Astrocyte (in vitro differentiated cells and primary cell): ENCODE measurements at regions not wholly inside any gene's neighbourhood (a gene's known extent, or its start where the extent isn't known, plus 50 kb on each side); places are given as distances from the start of the nearest gene placed in this dataset.

Experiments used
- DNase-seq: peaks from one replicate; pipeline ENCODE4 v3.0.0-alpha.2; 2010; ENCODE audit warnings: low read depth
- FAIRE-seq: peaks from 2 replicates; lab custom pipeline; 2011; peaks lifted over from hg19 to GRCh38; lab: Jason Lieb, UNC
- H2AFZ ChIP-seq: 2 replicates; pipeline ENCODE4 v1.6.0; 2012; ENCODE audit warnings: low read depth, low read length, inconsistent platforms
- H3K27ac ChIP-seq: 2 replicates; pipeline ENCODE4 v1.5.1; 2011; ENCODE audit warnings: low read depth, low read length, inconsistent platforms
- H3K27me3 ChIP-seq: 2 replicates; pipeline ENCODE4 v1.6.0; 2011; ENCODE audit warnings: low read length, inconsistent platforms; ENCODE audit not compliant: insufficient read depth
- H3K36me3 ChIP-seq: 2 replicates; pipeline ENCODE4 v1.5.1; 2011; ENCODE audit warnings: low read length, inconsistent platforms; ENCODE audit not compliant: insufficient read depth
- H3K4me1 ChIP-seq: 2 replicates; pipeline ENCODE4 v1.5.1; 2011; ENCODE audit warnings: low read length, inconsistent platforms; ENCODE audit not compliant: insufficient read depth
- H3K4me2 ChIP-seq: 2 replicates; pipeline ENCODE4 v1.6.0; 2012; ENCODE audit warnings: low read length, inconsistent platforms
- H3K4me3 ChIP-seq: 2 replicates; pipeline ENCODE4 v1.5.1; 2011; ENCODE audit warnings: low read depth, mild to moderate bottlenecking, low read length, inconsistent platforms; ENCODE audit not compliant: insufficient read depth
- H3K79me2 ChIP-seq: 2 replicates; pipeline ENCODE4 v1.6.0; 2012; ENCODE audit warnings: mild to moderate bottlenecking, low read length, inconsistent platforms; ENCODE audit not compliant: insufficient read depth
- H3K9ac ChIP-seq: 2 replicates; pipeline ENCODE4 v1.6.0; 2012; ENCODE audit warnings: mild to moderate bottlenecking, low read length, inconsistent platforms
- H3K9me3 ChIP-seq: 2 replicates; pipeline ENCODE4 v1.5.1; 2012; ENCODE audit warnings: low read depth, mild to moderate bottlenecking, low read length, inconsistent platforms; ENCODE audit not compliant: insufficient read depth
- H4K20me1 ChIP-seq: 2 replicates; pipeline ENCODE4 v1.6.0; 2012; ENCODE audit warnings: low read length, inconsistent platforms; ENCODE audit not compliant: insufficient read depth
- H3K27ac Mint-ChIP-seq: one replicate; pipeline ENCODE4 v1.8.0; 2021; ENCODE audit warnings: mild to moderate bottlenecking, mixed read lengths; ENCODE audit not compliant: unreplicated experiment
- H3K27me3 Mint-ChIP-seq: one replicate; pipeline ENCODE4 v1.8.0; 2021; ENCODE audit warnings: low read depth, mixed read lengths; ENCODE audit not compliant: unreplicated experiment
- H3K36me3 Mint-ChIP-seq: one replicate; pipeline ENCODE4 v1.8.0; 2021; ENCODE audit warnings: low read depth, mixed read lengths; ENCODE audit not compliant: unreplicated experiment
- H3K4me1 Mint-ChIP-seq: one replicate; pipeline ENCODE4 v1.8.0; 2021; ENCODE audit warnings: low read depth, mixed read lengths; ENCODE audit not compliant: unreplicated experiment
- H3K4me3 Mint-ChIP-seq: one replicate; pipeline ENCODE4 v1.8.0; 2021; ENCODE audit warnings: mild to moderate bottlenecking, moderate library complexity, mixed read lengths; ENCODE audit not compliant: unreplicated experiment
- H3K9me3 Mint-ChIP-seq: one replicate; pipeline ENCODE4 v1.8.0; 2021; ENCODE audit warnings: mild to moderate bottlenecking, mixed read lengths; ENCODE audit not compliant: unreplicated experiment
- CTCF ChIP-seq: IDR thresholded peaks from 2 replicates; pipeline ENCODE4 v1.5.1; 2011; ENCODE audit warnings: low read depth, mild to moderate bottlenecking, inconsistent platforms, low read length, moderate library complexity; ENCODE audit not compliant: insufficient read depth
- EZH2 ChIP-seq: IDR thresholded peaks from 2 replicates; pipeline ENCODE4 v1.6.1; 2012; ENCODE audit warnings: mild to moderate bottlenecking, low read length, inconsistent platforms; ENCODE audit not compliant: insufficient read depth

DNA sequence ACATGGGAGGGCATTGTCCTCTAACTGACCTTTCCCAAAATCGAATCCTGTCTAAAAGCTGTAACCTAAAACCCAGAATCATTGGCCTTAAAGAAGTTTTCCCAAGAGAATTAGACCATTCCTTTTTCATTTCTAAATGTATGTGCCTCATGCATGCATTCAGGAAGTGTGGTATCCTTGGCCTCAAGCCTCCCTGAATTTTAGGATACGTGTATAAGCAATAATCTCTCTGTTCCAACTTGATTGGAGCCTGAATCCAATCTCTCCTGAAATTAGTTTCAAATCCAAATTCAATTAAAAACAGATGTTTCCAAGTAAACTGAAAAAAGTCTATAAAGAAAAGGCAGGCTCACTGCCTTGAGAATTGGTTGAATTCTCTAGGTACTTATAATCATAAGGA, 86.0 kb upstream of the VEPH1 start:
- H3K9me3 Mint-ChIP-seq = peaks cover 2% of the 10 kb centered on the region
- no peak overlapping the region for H3K4me3 Mint-ChIP-seq
- no peaks in the 10 kb centered on the region for H3K79me2 ChIP-seq

GRCh38 chr3:157588386-157589060, 85.3 kb upstream of the VEPH1 start:
- Mint-ChIP-seq H3K4me1 (no peaks in the 10 kb centered on the region), H3K36me3 (peaks cover 2% of the 10 kb centered on the region), H3K27me3 (no peaks in the 10 kb centered on the region), H3K9me3 (peaks cover 2% of the 10 kb centered on the region), H3K27ac (no peak overlapping the region), H3K4me3 (no peak overlapping the region)
- peaks cover 5% of the 10 kb centered on the region for H3K27me3 ChIP-seq
- H3K79me2 ChIP-seq = no peaks in the 10 kb centered on the region
- H2AFZ ChIP-seq = no peak overlapping the region
- H3K4me3 ChIP-seq = no peak overlapping the region
- TF ChIP-seq CTCF (no peak), EZH2 (no peak)
- H4K20me1 ChIP-seq = no peaks in the 10 kb centered on the region
- no peak for FAIRE-seq
- no peaks in the 10 kb centered on the region for H3K9me3 ChIP-seq
- H3K4me2 ChIP-seq = no peak overlapping the region
- no peak overlapping the region for H3K27ac ChIP-seq
- H3K36me3 ChIP-seq = no peaks in the 10 kb centered on the region
- H3K4me1 ChIP-seq = no peaks in the 10 kb centered on the region
- no peak for DNase-seq
- H3K9ac ChIP-seq = no peak overlapping the region

More for the DNA sequence above, 86.0 kb upstream of the VEPH1 start:
- H3K36me3 Mint-ChIP-seq = peaks cover 2% of the 10 kb centered on the region
- DNase-seq (no peak), FAIRE-seq (no peak)
- no peaks in the 10 kb centered on the region for H3K27me3 Mint-ChIP-seq
- no peak overlapping the region for H3K27ac Mint-ChIP-seq
- Histone ChIP-seq H3K27me3 (peaks cover 5% of the 10 kb centered on the region), H4K20me1 (no peaks in the 10 kb centered on the region), H3K4me1 (no peaks in the 10 kb centered on the region), H3K4me2 (no peak overlapping the region), H3K27ac (no peak overlapping the region), H3K36me3 (no peaks in the 10 kb centered on the region), H2AFZ (no peak overlapping the region), H3K9ac (no peak overlapping the region), H3K9me3 (no peaks in the 10 kb centered on the region), H3K4me3 (no peak overlapping the region)
- TF ChIP-seq EZH2 (no peak), CTCF (no peak)
- H3K4me1 Mint-ChIP-seq = no peaks in the 10 kb centered on the region

DNA sequence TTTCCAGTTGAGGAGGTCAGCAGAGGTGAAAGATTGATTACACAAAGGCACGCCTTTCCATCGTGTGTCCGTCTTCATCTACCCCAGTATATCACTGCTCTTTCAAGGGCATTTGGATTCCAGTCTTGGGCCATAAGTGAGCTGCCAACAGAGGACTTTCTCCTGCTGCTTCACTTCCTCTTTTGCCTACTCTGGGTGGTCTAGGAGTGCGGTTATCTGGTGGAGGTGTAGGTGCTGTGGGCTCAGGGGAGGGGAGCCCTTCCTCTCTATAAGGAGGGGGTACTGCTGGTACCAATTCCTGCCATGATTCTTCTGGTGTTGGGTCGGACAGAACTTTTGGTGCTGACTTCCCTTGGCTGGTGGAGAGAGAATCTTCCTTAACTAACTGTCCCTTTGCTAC, 83.1 kb upstream of the VEPH1 start:
- TF ChIP-seq EZH2 (no peak), CTCF (no peak)
- Mint-ChIP-seq H3K27ac (no peak overlapping the region), H3K4me1 (no peaks in the 10 kb centered on the region), H3K9me3 (peaks cover 2% of the 10 kb centered on the region), H3K4me3 (no peak overlapping the region), H3K27me3 (no peaks in the 10 kb centered on the region), H3K36me3 (peaks cover 2% of the 10 kb centered on the region)
- peaks cover 5% of the 10 kb centered on the region for H3K4me1 ChIP-seq
- H3K9ac ChIP-seq = no peak overlapping the region
- peaks cover 5% of the 10 kb centered on the region for H3K27me3 ChIP-seq
- H3K79me2 ChIP-seq = no peaks in the 10 kb centered on the region
- no peaks in the 10 kb centered on the region for H3K36me3 ChIP-seq
- no peaks in the 10 kb centered on the region for H4K20me1 ChIP-seq
- no peaks in the 10 kb centered on the region for H3K9me3 ChIP-seq
- no peak for DNase-seq
- FAIRE-seq = no peak
- no peak overlapping the region for H2AFZ ChIP-seq
- no peak overlapping the region for H3K4me2 ChIP-seq
- no peak overlapping the region for H3K27ac ChIP-seq
- no peak overlapping the region for H3K4me3 ChIP-seq
